HG03460 (cell line): ENCODE measurements at regions not wholly inside any gene's neighbourhood (a gene's known extent, or its start where the extent isn't known, plus 50 kb on each side); places are given as distances from the start of the nearest gene placed in this dataset.

Experiments
- ATAC-seq: cut with Tn5 transposase; IDR thresholded peaks from one replicate; pipeline ENCODE4 v1.9.1; 2021; ENCODE audit not compliant: unreplicated experiment

GRCh38 chr6:79777713-79778579, 146.8 kb downstream of the SH3BGRL2 start:
- peak; percentile 89 for ATAC-seq

GRCh38 chr6:79776076-79776475, 144.9 kb downstream of the SH3BGRL2 start:
- ATAC-seq: no peak

GRCh38 chr6:79775222-79775621, 144.1 kb downstream of the SH3BGRL2 start:
- ATAC-seq: no peak

- no peak for ATAC-seq
These were observed 133.6 kb downstream of the SH3BGRL2 start for GRCh38 chr6:79764747-79765146.

- ATAC-seq: no peak
These were observed 132.2 kb downstream of the SH3BGRL2 start for GRCh38 chr6:79763301-79763700.

- ATAC-seq: no peak
These were observed 131.2 kb downstream of the SH3BGRL2 start for GRCh38 chr6:79762370-79762769.

GRCh38 chr6:79756496-79756895, 125.4 kb downstream of the SH3BGRL2 start:
- no peak for ATAC-seq

- ATAC-seq: no peak
These were observed 124.8 kb downstream of the SH3BGRL2 start for GRCh38 chr6:79755967-79756366.
